HEK293 (cell line): ENCODE measurements at regions not wholly inside any gene's neighbourhood (a gene's known extent, or its start where the extent isn't known, plus 50 kb on each side); places are given as distances from the start of the nearest gene placed in this dataset.
"Not testable (repeated sequence)": the region's sequence is repeated elsewhere in the genome, so short reads cannot be mapped to it uniquely, and the experiment has no call there.

Experiments used
- ATF2 ChIP-seq: fragments of 450-650 bp; formaldehyde crosslinking; IDR thresholded peaks from 2 replicates; pipeline ENCODE4 v1.5.1; 2016; ENCODE audit warnings: missing biosample characterization, missing genetic modification characterization, low read depth
- BCL11A ChIP-seq: fragments of 450-650 bp; formaldehyde crosslinking; IDR thresholded peaks from 2 replicates; pipeline ENCODE4 v1.5.1; 2016; ENCODE audit warnings: low read depth, missing biosample characterization, missing genetic modification characterization
- SP7 ChIP-seq: fragments of 450-650 bp; formaldehyde crosslinking; IDR thresholded peaks from 2 replicates; pipeline ENCODE4 v1.5.1; 2016; ENCODE audit warnings: missing biosample characterization, missing genetic modification characterization
- ZNF561 ChIP-seq: fragments of 450-650 bp; IDR thresholded peaks from 2 replicates; pipeline ENCODE4 v1.5.1; 2018; ENCODE audit warnings: missing biosample characterization, missing genetic modification characterization, borderline replicate concordance

GRCh38 chr21:7929586-7929985 lies 2591.8 kb upstream of the TPTE start:
- not testable (repeated sequence) for TF ChIP-seq ZNF561 (tag by site-specific recombination); SP7; ATF2; BCL11A
